Suppressor macrophage treated with lipopolysaccharide for 4 hours (primary cell): ENCODE measurements at regions not wholly inside any gene's neighbourhood (a gene's known extent, or its start where the extent isn't known, plus 50 kb on each side); places are given as distances from the start of the nearest gene placed in this dataset.
"Not testable (repeated sequence)": the region's sequence is repeated elsewhere in the genome, so short reads cannot be mapped to it uniquely, and the experiment has no call there.

Experiments used
- DNase-seq: peaks from one replicate; pipeline ENCODE4 v3.0.0-alpha.2; 2020

GRCh38 chr10:120115959-120116358 is 223.4 kb downstream of the SEC23IP start:
- no peak for DNase-seq

GRCh38 chr10:120121768-120122167 is 229.2 kb downstream of the SEC23IP start:
- DNase-seq: no peak

- DNase-seq: no peak
These were observed 238.7 kb downstream of the SEC23IP start for GRCh38 chr10:120131183-120131582.

- no peak for DNase-seq
These were observed 240.3 kb downstream of the SEC23IP start for GRCh38 chr10:120132811-120133210.

GRCh38 chr10:120138689-120139088 is 246.2 kb downstream of the SEC23IP start:
- no peak for DNase-seq

GRCh38 chr10:120145107-120145506 is 252.6 kb downstream of the SEC23IP start:
- no peak for DNase-seq

GRCh38 chr10:120156614-120157274 is 264.2 kb downstream of the SEC23IP start:
- no peak for DNase-seq

- no peak for DNase-seq
These were observed 268.6 kb downstream of the SEC23IP start for GRCh38 chr10:120161111-120161510.

GRCh38 chr10:120162471-120162870 is 269.9 kb downstream of the SEC23IP start:
- DNase-seq: no peak

- no peak for DNase-seq
These were observed 279.8 kb downstream of the SEC23IP start for GRCh38 chr10:120172356-120172755.

- DNase-seq: no peak
These were observed 282.0 kb downstream of the SEC23IP start for GRCh38 chr10:120174491-120174890.

- DNase-seq: no peak
These were observed 279.7 kb upstream of the PLPP4 start for GRCh38 chr10:120177330-120177729.

GRCh38 chr10:120180160-120180559 is 276.9 kb upstream of the PLPP4 start:
- no peak for DNase-seq

- no peak for DNase-seq
These were observed 275.9 kb upstream of the PLPP4 start for GRCh38 chr10:120181154-120181553.

- DNase-seq: no peak
These were observed 274.6 kb upstream of the PLPP4 start for GRCh38 chr10:120182431-120182830.

GRCh38 chr10:120183546-120183945 is 273.5 kb upstream of the PLPP4 start:
- no peak for DNase-seq

- no peak for DNase-seq
These were observed 272.3 kb upstream of the PLPP4 start for GRCh38 chr10:120184547-120185337.

- no peak for DNase-seq
These were observed 270.5 kb upstream of the PLPP4 start for GRCh38 chr10:120186506-120186905.

GRCh38 chr10:120187168-120187567 is 269.9 kb upstream of the PLPP4 start:
- not testable (repeated sequence) for DNase-seq

GRCh38 chr10:120188950-120189349 is 268.1 kb upstream of the PLPP4 start:
- DNase-seq: no peak

- DNase-seq: no peak
These were observed 260.9 kb upstream of the PLPP4 start for GRCh38 chr10:120195984-120196712.

- no peak for DNase-seq
These were observed 252.2 kb upstream of the PLPP4 start for GRCh38 chr10:120204877-120205276.

GRCh38 chr10:120205368-120206018 is 251.5 kb upstream of the PLPP4 start:
- no peak for DNase-seq
